GM12878 (cell line): ENCODE measurements at regions not wholly inside any gene's neighbourhood (a gene's known extent, or its start where the extent isn't known, plus 50 kb on each side); places are given as distances from the start of the nearest gene placed in this dataset.
A peak's percentile ranks its signal among the peaks of the same experiment; 100 is the strongest.

Experiments
- ATAC-seq: fragments of 200-7000 bp; cut with Tn5 transposase; 3 replicates; pipeline ENCODE4 v1.9.1; 2020; ENCODE audit warnings: mild to moderate bottlenecking, moderate library complexity
- BruUV-seq: library from RNA; stranded (reverse); fragments of 400-500 nt; replicated peaks from 2 replicates; lab custom pipeline; 2021; lab: Mats Ljungman, UMichigan
- CTCF ChIA-PET: fragments of 300-600 bp; sonication (Branson Sonifier 250); formaldehyde crosslinking; extraction: SDS; loops from one replicate; lab custom pipeline; 2021; ENCODE audit warnings: inconsistent platforms; lab: Yijun Ruan, JAX
- POLR2A ChIA-PET: fragments of 350-600 bp; formaldehyde crosslinking; extraction: SDS; loops from one replicate; lab custom pipeline; 2021; ENCODE audit warnings: inconsistent platforms; lab: Charles Lee
- RAD21 ChIA-PET: fragments of 300-600 bp; sonication (Branson Sonifier 250); formaldehyde crosslinking; loops from one replicate; lab custom pipeline; 2023; ENCODE audit warnings: antibody characterized with exemption; ENCODE audit not compliant: unreplicated experiment; lab: Charles Lee
- SMC1A ChIA-PET: fragments of 300-600 bp; sonication (Branson Sonifier 250); formaldehyde crosslinking; loops from one replicate; lab custom pipeline; 2023; ENCODE audit not compliant: unreplicated experiment, uncharacterized antibody; lab: Charles Lee
- DNase-seq: peaks from one replicate; pipeline ENCODE4 v3.0.0-alpha.2; 2011; ENCODE audit warnings: low read depth, low spot score
- FAIRE-seq: peaks from 3 replicates; lab custom pipeline; 2011; peaks lifted over from hg19 to GRCh38; lab: Jason Lieb, UNC
- H2AFZ ChIP-seq: 2 replicates; pipeline ENCODE4 v1.6.0; 2011; ENCODE audit warnings: low read depth, low read length, control low read depth; ENCODE audit not compliant: control insufficient read depth
- H3K27ac ChIP-seq: 2 replicates; pipeline ENCODE4 v1.5.1; 2011; ENCODE audit warnings: control low read depth; ENCODE audit not compliant: control insufficient read depth, insufficient read depth
- H3K27me3 ChIP-seq, 2 experiments: replicated peaks in 1 of 2; 2 replicates each; pipeline versions ENCODE4 v1.6.0 to v1.6.1; 2011; ENCODE audit warnings: low read length in 1 of 2; ENCODE audit not compliant: control insufficient read depth in 2 of 2, insufficient read depth in 2 of 2
- H3K36me3 ChIP-seq, 2 experiments: 2 replicates each; pipeline ENCODE4 v1.5.1; 2011; ENCODE audit warnings: low read length in 1 of 2; ENCODE audit not compliant: control insufficient read depth in 2 of 2, insufficient read depth in 2 of 2
- H3K4me1 ChIP-seq: 2 replicates; pipeline ENCODE4 v1.6.1; 2011; ENCODE audit warnings: mild to moderate bottlenecking, low read length, moderate library complexity, mixed read lengths; ENCODE audit not compliant: control insufficient read depth, insufficient read depth
- H3K4me2 ChIP-seq: 2 replicates; pipeline ENCODE4 v1.6.0; 2011; ENCODE audit warnings: control low read depth; ENCODE audit not compliant: control insufficient read depth, insufficient read depth
- H3K4me3 ChIP-seq: fragments of 200-600 bp; sonication (generic); 2 replicates; pipeline ENCODE4 v1.5.1; 2016
- H3K79me2 ChIP-seq: 2 replicates; pipeline ENCODE4 v1.6.0; 2011; ENCODE audit warnings: low read length; ENCODE audit not compliant: control insufficient read depth, insufficient read depth
- H3K9ac ChIP-seq: 2 replicates; pipeline ENCODE4 v1.8.0; 2011; ENCODE audit warnings: low read length, control low read depth, mixed read lengths; ENCODE audit not compliant: control insufficient read depth, insufficient read depth
- H3K9me3 ChIP-seq: replicated peaks from 3 replicates; pipeline ENCODE4 v1.5.1; 2011; ENCODE audit warnings: mild to moderate bottlenecking, low read length; ENCODE audit not compliant: control insufficient read depth, insufficient read depth
- H4K20me1 ChIP-seq: 2 replicates; pipeline ENCODE4 v1.6.0; 2011; ENCODE audit not compliant: control insufficient read depth, insufficient read depth
- WGBS: methylation state at CpG from one replicate; pipeline ENCODE4 v1.1.6; 2016; ENCODE audit warnings: low lambda C conversion rate; ENCODE audit not compliant: insufficient replicate concordance, insufficient coverage; ENCODE audit errors: missing lambda C conversion rate; 5-methylcytosine and 5-hydroxymethylcytosine counted together
- in situ Hi-C: fragments of 300-500 bp; cut with MboI; formaldehyde crosslinking; loops from 9 replicates; pipeline ENCODE4 v1.14.3; 2018; ENCODE audit warnings: mixed read lengths
- intact Hi-C: fragments of 100-400 bp; cut with micrococcal nuclease; formaldehyde crosslinking; loops from one replicate; pipeline ENCODE4 v1.14.2; 2022; ENCODE audit not compliant: unreplicated experiment
- TF ChIP-seq, protein P1 (sequence below): fragments of 450-650 bp; formaldehyde crosslinking; IDR thresholded peaks from 2 replicates; pipeline ENCODE4 v1.4.0; 2022; ENCODE audit warnings: mild to moderate bottlenecking, moderate library complexity
- TF ChIP-seq, protein P2 (sequence below): IDR thresholded peaks from 2 replicates; pipeline ENCODE4 v1.6.1; 2012; ENCODE audit warnings: mild to moderate bottlenecking, low read depth, low read length

DNA sequence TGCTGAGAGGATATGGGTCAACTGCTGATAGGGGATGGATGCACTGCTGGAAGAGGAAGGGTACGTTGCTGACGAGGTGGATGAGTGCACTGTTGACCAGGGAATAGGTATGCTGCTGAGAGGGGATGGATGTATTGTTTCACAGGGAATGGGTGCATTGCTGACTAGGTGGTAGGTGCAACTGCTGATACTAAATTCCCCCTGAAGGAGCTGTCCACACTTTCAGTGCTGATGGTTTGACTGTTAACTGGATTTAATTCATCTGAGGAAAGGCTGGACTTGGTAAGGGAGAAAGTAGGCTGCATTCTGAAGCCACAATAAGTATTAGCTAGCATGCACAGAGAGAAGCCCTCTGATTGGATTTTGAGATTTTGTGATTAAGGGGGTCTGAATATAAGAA, 1196.8 kb upstream of the PHF14 start:
- no peaks in the 10 kb centered on the region for H3K79me2 ChIP-seq
- ChIA-PET SMC1A (no interaction called here), POLR2A (no interaction called here), CTCF (no interaction called here), RAD21 (no interaction called here)
- no peak overlapping the region for H3K27ac ChIP-seq
- no peak overlapping the region for H3K9ac ChIP-seq
- no peaks in the 10 kb centered on the region for H3K9me3 ChIP-seq
- ATAC-seq (no peak), FAIRE-seq (no peak), DNase-seq (no peak)
- no peaks in the 10 kb centered on the region for H4K20me1 ChIP-seq
- no peak overlapping the region for H3K4me2 ChIP-seq
- no peak overlapping the region for H3K4me3 ChIP-seq
- in situ Hi-C loops: no loop called here
- no TSS peak for BruUV-seq
- intact Hi-C loops: no loop called here
- WGBS: 22% methylated on average over 2 of the region's 2 CpGs
- no peaks in the 10 kb centered on the region for H3K27me3 ChIP-seq
- TF ChIP-seq, protein P1, sequence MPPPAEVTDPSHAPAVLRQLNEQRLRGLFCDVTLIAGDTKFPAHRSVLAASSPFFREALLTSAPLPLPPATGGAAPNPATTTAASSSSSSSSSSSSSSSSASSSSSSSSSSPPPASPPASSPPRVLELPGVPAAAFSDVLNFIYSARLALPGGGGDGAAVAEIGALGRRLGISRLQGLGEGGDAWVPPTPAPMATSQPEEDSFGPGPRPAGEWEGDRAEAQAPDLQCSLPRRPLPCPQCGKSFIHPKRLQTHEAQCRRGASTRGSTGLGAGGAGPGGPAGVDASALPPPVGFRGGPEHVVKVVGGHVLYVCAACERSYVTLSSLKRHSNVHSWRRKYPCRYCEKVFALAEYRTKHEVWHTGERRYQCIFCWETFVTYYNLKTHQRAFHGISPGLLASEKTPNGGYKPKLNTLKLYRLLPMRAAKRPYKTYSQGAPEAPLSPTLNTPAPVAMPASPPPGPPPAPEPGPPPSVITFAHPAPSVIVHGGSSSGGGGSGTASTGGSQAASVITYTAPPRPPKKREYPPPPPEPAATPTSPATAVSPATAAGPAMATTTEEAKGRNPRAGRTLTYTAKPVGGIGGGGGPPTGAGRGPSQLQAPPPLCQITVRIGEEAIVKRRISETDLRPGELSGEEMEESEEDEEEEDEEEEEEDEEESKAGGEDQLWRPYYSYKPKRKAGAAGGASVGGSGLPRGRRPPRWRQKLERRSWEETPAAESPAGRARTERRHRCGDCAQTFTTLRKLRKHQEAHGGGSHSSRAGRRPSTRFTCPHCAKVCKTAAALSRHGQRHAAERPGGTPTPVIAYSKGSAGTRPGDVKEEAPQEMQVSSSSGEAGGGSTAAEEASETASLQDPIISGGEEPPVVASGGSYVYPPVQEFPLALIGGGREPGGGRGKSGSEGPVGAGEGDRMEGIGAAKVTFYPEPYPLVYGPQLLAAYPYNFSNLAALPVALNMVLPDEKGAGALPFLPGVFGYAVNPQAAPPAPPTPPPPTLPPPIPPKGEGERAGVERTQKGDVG (CRISPR knock-in tag): no peak
- TF ChIP-seq, protein P2, sequence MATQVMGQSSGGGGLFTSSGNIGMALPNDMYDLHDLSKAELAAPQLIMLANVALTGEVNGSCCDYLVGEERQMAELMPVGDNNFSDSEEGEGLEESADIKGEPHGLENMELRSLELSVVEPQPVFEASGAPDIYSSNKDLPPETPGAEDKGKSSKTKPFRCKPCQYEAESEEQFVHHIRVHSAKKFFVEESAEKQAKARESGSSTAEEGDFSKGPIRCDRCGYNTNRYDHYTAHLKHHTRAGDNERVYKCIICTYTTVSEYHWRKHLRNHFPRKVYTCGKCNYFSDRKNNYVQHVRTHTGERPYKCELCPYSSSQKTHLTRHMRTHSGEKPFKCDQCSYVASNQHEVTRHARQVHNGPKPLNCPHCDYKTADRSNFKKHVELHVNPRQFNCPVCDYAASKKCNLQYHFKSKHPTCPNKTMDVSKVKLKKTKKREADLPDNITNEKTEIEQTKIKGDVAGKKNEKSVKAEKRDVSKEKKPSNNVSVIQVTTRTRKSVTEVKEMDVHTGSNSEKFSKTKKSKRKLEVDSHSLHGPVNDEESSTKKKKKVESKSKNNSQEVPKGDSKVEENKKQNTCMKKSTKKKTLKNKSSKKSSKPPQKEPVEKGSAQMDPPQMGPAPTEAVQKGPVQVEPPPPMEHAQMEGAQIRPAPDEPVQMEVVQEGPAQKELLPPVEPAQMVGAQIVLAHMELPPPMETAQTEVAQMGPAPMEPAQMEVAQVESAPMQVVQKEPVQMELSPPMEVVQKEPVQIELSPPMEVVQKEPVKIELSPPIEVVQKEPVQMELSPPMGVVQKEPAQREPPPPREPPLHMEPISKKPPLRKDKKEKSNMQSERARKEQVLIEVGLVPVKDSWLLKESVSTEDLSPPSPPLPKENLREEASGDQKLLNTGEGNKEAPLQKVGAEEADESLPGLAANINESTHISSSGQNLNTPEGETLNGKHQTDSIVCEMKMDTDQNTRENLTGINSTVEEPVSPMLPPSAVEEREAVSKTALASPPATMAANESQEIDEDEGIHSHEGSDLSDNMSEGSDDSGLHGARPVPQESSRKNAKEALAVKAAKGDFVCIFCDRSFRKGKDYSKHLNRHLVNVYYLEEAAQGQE: peak; percentile 60; the same call in 1 of the 2 replicates
- H2AFZ ChIP-seq: no peak overlapping the region
- no peaks in the 10 kb centered on the region for H3K4me1 ChIP-seq
- no peaks in the 10 kb centered on the region for H3K36me3 ChIP-seq
